H9 (cell line): ENCODE measurements at regions not wholly inside any gene's neighbourhood (a gene's known extent, or its start where the extent isn't known, plus 50 kb on each side); places are given as distances from the start of the nearest gene placed in this dataset.

Experiments
- DNase-seq: peaks from one replicate; pipeline ENCODE4 v3.0.0-alpha.2; 2017
- H2AFZ ChIP-seq: one replicate; pipeline ENCODE4 v1.6.1; 2013; ENCODE audit warnings: mild to moderate bottlenecking, low read length, control low read depth, moderate library complexity
- H2AK5ac ChIP-seq: 2 replicates; pipeline ENCODE4 v1.6.1; 2013; ENCODE audit warnings: low read length, control low read depth, mixed read lengths; ENCODE audit not compliant: insufficient read length
- H2BK120ac ChIP-seq: one replicate; pipeline ENCODE4 v1.6.1; 2013; ENCODE audit warnings: low read depth, mild to moderate bottlenecking, low read length, control low read depth, inconsistent platforms; ENCODE audit not compliant: poor library complexity, severe bottlenecking
- H2BK12ac ChIP-seq: 2 replicates; pipeline ENCODE4 v1.6.1; 2013; ENCODE audit warnings: low read length, control low read depth, mixed read lengths, low read depth; ENCODE audit not compliant: insufficient read length
- H2BK15ac ChIP-seq: 2 replicates; pipeline ENCODE4 v1.6.1; 2013; ENCODE audit warnings: low read depth, low read length, control low read depth
- H2BK20ac ChIP-seq: one replicate; pipeline ENCODE4 v1.6.1; 2013; ENCODE audit warnings: low read depth, mild to moderate bottlenecking, low read length, control low read depth, inconsistent platforms; ENCODE audit not compliant: poor library complexity, severe bottlenecking
- H2BK5ac ChIP-seq: 2 replicates; pipeline ENCODE4 v1.6.1; 2013; ENCODE audit warnings: low read length, control low read depth, mixed read lengths; ENCODE audit not compliant: insufficient read length
- H3K14ac ChIP-seq: 2 replicates; pipeline ENCODE4 v1.6.1; 2013; ENCODE audit warnings: low read length, control low read depth; ENCODE audit not compliant: insufficient read depth
- H3K18ac ChIP-seq: 2 replicates; pipeline ENCODE4 v1.6.1; 2013; ENCODE audit warnings: low read depth, mild to moderate bottlenecking, mixed read lengths, low read length, control low read depth; ENCODE audit not compliant: insufficient read length
- H3K23ac ChIP-seq: 2 replicates; pipeline ENCODE4 v1.6.1; 2013; ENCODE audit warnings: low read length, control low read depth, mixed read lengths, low read depth; ENCODE audit not compliant: insufficient read length
- H3K23me2 ChIP-seq: 2 replicates; pipeline ENCODE4 v1.6.1; 2013; ENCODE audit warnings: low read depth, mild to moderate bottlenecking, mixed read lengths, low read length, control low read depth; ENCODE audit not compliant: insufficient read length, poor library complexity, severe bottlenecking
- H3K27ac ChIP-seq: 2 replicates; pipeline ENCODE4 v1.5.1; 2013; ENCODE audit warnings: low read length, control low read depth, mixed read lengths, low read depth; ENCODE audit not compliant: insufficient read length
- H3K27me3 ChIP-seq: 2 replicates; pipeline ENCODE4 v1.6.1; 2013; ENCODE audit warnings: low read length, control low read depth, inconsistent platforms; ENCODE audit not compliant: insufficient read depth
- H3K4ac ChIP-seq: 2 replicates; pipeline ENCODE4 v1.6.1; 2013; ENCODE audit warnings: low read depth, mild to moderate bottlenecking, control low read depth, inconsistent platforms, low read length, moderate library complexity
- H3K4me1 ChIP-seq: 2 replicates; pipeline ENCODE4 v1.6.1; 2013; ENCODE audit warnings: low read length, control low read depth, inconsistent platforms; ENCODE audit not compliant: insufficient read depth
- H3K4me2 ChIP-seq: 2 replicates; pipeline ENCODE4 v1.6.1; 2013; ENCODE audit warnings: low read length, control low read depth, mixed read lengths; ENCODE audit not compliant: insufficient read length, insufficient read depth
- H3K56ac ChIP-seq: 2 replicates; pipeline ENCODE4 v1.6.1; 2013; ENCODE audit warnings: low read depth, mild to moderate bottlenecking, mixed read lengths, low read length, control low read depth; ENCODE audit not compliant: insufficient read length
- H3K79me1 ChIP-seq: 2 replicates; pipeline ENCODE4 v1.6.1; 2013; ENCODE audit warnings: low read depth, mild to moderate bottlenecking, moderate library complexity, low read length, control low read depth, inconsistent platforms; ENCODE audit not compliant: insufficient read depth, poor library complexity, severe bottlenecking
- H3K79me2 ChIP-seq: 2 replicates; pipeline ENCODE4 v1.6.1; 2013; ENCODE audit warnings: low read length, control low read depth, inconsistent platforms; ENCODE audit not compliant: insufficient read depth
- H3K9ac ChIP-seq: 2 replicates; pipeline ENCODE4 v1.6.1; 2013; ENCODE audit warnings: low read length, control low read depth, mixed read lengths; ENCODE audit not compliant: insufficient read length; ENCODE audit errors: extremely low read depth
- H3K9me3 ChIP-seq: one replicate; pipeline ENCODE4 v1.6.1; 2013; ENCODE audit warnings: low read depth, low read length, inconsistent platforms; ENCODE audit not compliant: control insufficient read depth
- H3T11ph ChIP-seq: one replicate; pipeline ENCODE4 v1.6.1; 2013; ENCODE audit warnings: mild to moderate bottlenecking, low read length, control low read depth, inconsistent platforms
- H4K20me1 ChIP-seq: one replicate; pipeline ENCODE4 v1.6.1; 2013; ENCODE audit not compliant: control insufficient read depth, insufficient read length, insufficient read depth
- H4K5ac ChIP-seq: 2 replicates; pipeline ENCODE4 v1.6.1; 2013; ENCODE audit warnings: low read depth, mild to moderate bottlenecking, mixed read lengths, low read length, control low read depth; ENCODE audit not compliant: insufficient read length
- H4K8ac ChIP-seq: replicated peaks from 2 replicates; pipeline ENCODE4 v1.6.1; 2013; ENCODE audit warnings: low read length, control low read depth, mixed read lengths, low read depth; ENCODE audit not compliant: insufficient read length
- H4K91ac ChIP-seq: 2 replicates; pipeline ENCODE4 v1.6.1; 2013; ENCODE audit warnings: low read depth, mild to moderate bottlenecking, moderate library complexity, mixed read lengths, low read length, control low read depth; ENCODE audit not compliant: insufficient read length
- H3K27ac Mint-ChIP-seq, 3 experiments: 2 replicates in 2 of 3; 3 replicates in 1 of 3; pipeline ENCODE4 v1.8.0; 2020 to 2021; ENCODE audit warnings: mixed read lengths in 3 of 3, mild to moderate bottlenecking in 1 of 3, moderate library complexity in 1 of 3
- H3K27me3 Mint-ChIP-seq: 2 replicates; pipeline ENCODE4 v1.8.0; 2021; ENCODE audit warnings: low read depth, mild to moderate bottlenecking, moderate library complexity, mixed read lengths
- H3K36me3 Mint-ChIP-seq, 3 experiments: 2 replicates in 2 of 3; 3 replicates in 1 of 3; pipeline ENCODE4 v1.8.0; 2020 to 2021; ENCODE audit warnings: low read depth in 3 of 3, mixed read lengths in 3 of 3; ENCODE audit not compliant: insufficient read depth in 1 of 3
- H3K4me1 Mint-ChIP-seq, 2 experiments: 2 replicates each; pipeline ENCODE4 v1.8.0; 2020; ENCODE audit warnings: mixed read lengths in 2 of 2
- H3K4me3 Mint-ChIP-seq, 2 experiments: 2 replicates in 1 of 2; 3 replicates in 1 of 2; pipeline ENCODE4 v1.8.0; 2020 to 2021; ENCODE audit warnings: mild to moderate bottlenecking in 2 of 2, mixed read lengths in 2 of 2, moderate library complexity in 1 of 2
- H3K9me3 Mint-ChIP-seq, 2 experiments: 2 replicates in 1 of 2; 3 replicates in 1 of 2; pipeline ENCODE4 v1.8.0; 2020; ENCODE audit warnings: mild to moderate bottlenecking in 2 of 2, mixed read lengths in 2 of 2, moderate library complexity in 1 of 2
- WGBS: extraction: QIAGEN DNeasy Blood & Tissue Kit; methylation state at CpG from one replicate; pipeline ENCODE4 v1.1.7; 2013; ENCODE audit warnings: missing lambda C conversion rate, low lambda C conversion rate, mixed read lengths; ENCODE audit not compliant: insufficient read length; ENCODE audit errors: extremely low coverage; 5-methylcytosine and 5-hydroxymethylcytosine counted together
- TF ChIP-seq, protein P1 (sequence below): fragments of 200-600 bp; sonication (generic); conservative IDR thresholded peaks from 3 replicates; pipeline ENCODE4 v1.8.0; 2021; ENCODE audit warnings: antibody characterized with exemption, mild to moderate bottlenecking

DNA sequence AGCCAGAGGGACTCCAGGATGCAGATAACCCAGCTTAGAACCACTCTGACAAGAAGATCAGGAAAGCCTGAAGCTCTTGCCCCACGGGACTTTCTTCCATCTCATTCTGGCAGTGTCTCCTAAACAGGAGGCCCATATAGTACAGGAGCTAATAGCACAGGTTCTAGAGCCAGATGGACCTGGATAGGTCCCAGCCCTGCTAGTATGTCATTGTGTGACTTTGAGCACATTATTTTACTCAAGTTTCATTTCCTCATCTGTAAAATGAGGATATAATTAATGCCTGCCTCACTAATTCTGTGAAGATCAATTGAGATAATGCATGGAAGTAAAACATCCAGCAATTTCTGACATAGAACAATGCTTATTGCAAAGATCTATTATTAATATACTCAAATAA lies 66.5 kb upstream of the GZMB start:
- Histone ChIP-seq H3K18ac (no peak overlapping the region), H3K14ac (no peak overlapping the region), H3K27ac (no peak overlapping the region), H3K4me2 (no peak overlapping the region), H2AFZ (no peak overlapping the region), H3K79me1 (no peaks in the 10 kb centered on the region), H3K56ac (no peak overlapping the region), H4K5ac (no peak overlapping the region), H2BK20ac (no peak overlapping the region), H3K79me2 (no peaks in the 10 kb centered on the region), H3K4me1 (no peaks in the 10 kb centered on the region), H3K9me3 (no peaks in the 10 kb centered on the region), H2BK15ac (no peak overlapping the region), H2AK5ac (no peak overlapping the region), H3K27me3 (no peaks in the 10 kb centered on the region), H3T11ph (no peak overlapping the region), H3K23ac (no peak overlapping the region), H2BK12ac (no peak overlapping the region), H2BK120ac (no peak overlapping the region), H3K4ac (no peak overlapping the region), H4K20me1 (no peaks in the 10 kb centered on the region), H3K23me2 (no peaks in the 10 kb centered on the region), H4K8ac (no peak overlapping the region), H4K91ac (no peak overlapping the region), H2BK5ac (no peak overlapping the region), H3K9ac (no peak overlapping the region)
- no peak overlapping the region for H3K27ac Mint-ChIP-seq
- no peaks in the 10 kb centered on the region for H3K9me3 Mint-ChIP-seq
- H3K36me3 Mint-ChIP-seq: no peaks in the 10 kb centered on the region
- no CpG with 5 or more reads among the region's 1 CpG for WGBS
- DNase-seq: no peak
- no peaks in the 10 kb centered on the region for H3K4me1 Mint-ChIP-seq
- H3K27me3 Mint-ChIP-seq: no peaks in the 10 kb centered on the region; the same call in 1 of the 2 replicates
- TF ChIP-seq, protein P1, sequence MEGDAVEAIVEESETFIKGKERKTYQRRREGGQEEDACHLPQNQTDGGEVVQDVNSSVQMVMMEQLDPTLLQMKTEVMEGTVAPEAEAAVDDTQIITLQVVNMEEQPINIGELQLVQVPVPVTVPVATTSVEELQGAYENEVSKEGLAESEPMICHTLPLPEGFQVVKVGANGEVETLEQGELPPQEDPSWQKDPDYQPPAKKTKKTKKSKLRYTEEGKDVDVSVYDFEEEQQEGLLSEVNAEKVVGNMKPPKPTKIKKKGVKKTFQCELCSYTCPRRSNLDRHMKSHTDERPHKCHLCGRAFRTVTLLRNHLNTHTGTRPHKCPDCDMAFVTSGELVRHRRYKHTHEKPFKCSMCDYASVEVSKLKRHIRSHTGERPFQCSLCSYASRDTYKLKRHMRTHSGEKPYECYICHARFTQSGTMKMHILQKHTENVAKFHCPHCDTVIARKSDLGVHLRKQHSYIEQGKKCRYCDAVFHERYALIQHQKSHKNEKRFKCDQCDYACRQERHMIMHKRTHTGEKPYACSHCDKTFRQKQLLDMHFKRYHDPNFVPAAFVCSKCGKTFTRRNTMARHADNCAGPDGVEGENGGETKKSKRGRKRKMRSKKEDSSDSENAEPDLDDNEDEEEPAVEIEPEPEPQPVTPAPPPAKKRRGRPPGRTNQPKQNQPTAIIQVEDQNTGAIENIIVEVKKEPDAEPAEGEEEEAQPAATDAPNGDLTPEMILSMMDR: no peak
- H3K4me3 Mint-ChIP-seq: no peak overlapping the region
